WTC11 (cell line): ENCODE measurements at regions not wholly inside any gene's neighbourhood (a gene's known extent, or its start where the extent isn't known, plus 50 kb on each side); places are given as distances from the start of the nearest gene placed in this dataset.
"Not testable (repeated sequence)": the region's sequence is repeated elsewhere in the genome, so short reads cannot be mapped to it uniquely, and the experiment has no call there.

Source experiments
- ATAC-seq: fragments of 200-7000 bp; cut with Tn5 transposase; 2 replicates; pipeline ENCODE4 v1.10.0; 2021; ENCODE audit warnings: mild to moderate bottlenecking, moderate library complexity
- CTCF ChIA-PET: fragments of 300-600 bp; sonication (Branson Sonifier 250); formaldehyde crosslinking; loops from one replicate; lab custom pipeline; 2021; ENCODE audit warnings: antibody characterized with exemption; lab: Charles Lee
- POLR2A ChIA-PET: fragments of 350-600 bp; sonication (Branson Sonifier 250); formaldehyde crosslinking; loops from one replicate; lab custom pipeline; 2021; ENCODE audit warnings: antibody characterized with exemption; lab: Charles Lee
- DNase-seq: peaks from one replicate; pipeline ENCODE4 v3.0.0; 2021; ENCODE audit warnings: low spot score
- H3K27ac Mint-ChIP-seq: 2 replicates; pipeline ENCODE4 v1.8.0; 2021; ENCODE audit warnings: mixed read lengths
- H3K27me3 Mint-ChIP-seq: 2 replicates; pipeline ENCODE4 v1.8.0; 2021; ENCODE audit warnings: low read depth, mild to moderate bottlenecking, moderate library complexity, mixed read lengths
- H3K36me3 Mint-ChIP-seq: 2 replicates; pipeline ENCODE4 v1.8.0; 2021; ENCODE audit warnings: mixed read lengths
- H3K4me1 Mint-ChIP-seq: 2 replicates; pipeline ENCODE4 v1.8.0; 2022; ENCODE audit warnings: mixed read lengths
- H3K4me3 Mint-ChIP-seq: 2 replicates; pipeline ENCODE4 v1.8.0; 2021; ENCODE audit warnings: mild to moderate bottlenecking, moderate library complexity, mixed read lengths
- H3K9me3 Mint-ChIP-seq: 2 replicates; pipeline ENCODE4 v1.8.0; 2021; ENCODE audit warnings: mixed read lengths
- ARID4B ChIP-seq: sonication (generic); formaldehyde crosslinking; IDR thresholded peaks from 2 replicates; pipeline ENCODE4 v1.8.0; 2023; ENCODE audit warnings: missing genetic modification reagents, mild to moderate bottlenecking, borderline replicate concordance
- CTCF ChIP-seq: fragments of 200-600 bp; IDR thresholded peaks from 2 replicates; pipeline ENCODE4 v1.8.0; 2022; ENCODE audit warnings: antibody characterized with exemption
- FOXP1 ChIP-seq: sonication (generic); formaldehyde crosslinking; IDR thresholded peaks from 2 replicates; pipeline ENCODE4 v1.8.0; 2022; ENCODE audit warnings: missing genetic modification reagents, mild to moderate bottlenecking, moderate library complexity, borderline replicate concordance
- HMGA2 ChIP-seq: fragments of 250-450 bp; sonication (Bioruptor Pico); IDR thresholded peaks from 2 replicates; pipeline ENCODE4 v1.4.0; 2021; ENCODE audit warnings: mild to moderate bottlenecking, moderate library complexity
- IRF1 ChIP-seq: sonication (generic); formaldehyde crosslinking; IDR thresholded peaks from 2 replicates; pipeline ENCODE4 v1.8.0; 2023; ENCODE audit warnings: missing genetic modification reagents
- MAX ChIP-seq: sonication (generic); formaldehyde crosslinking; IDR thresholded peaks from 2 replicates; pipeline ENCODE4 v1.8.0; 2022; ENCODE audit warnings: mild to moderate bottlenecking, missing genetic modification reagents
- MXD4 ChIP-seq: fragments of 250-450 bp; sonication (Bioruptor Pico); IDR thresholded peaks from 2 replicates; pipeline ENCODE4 v1.8.0; 2021; ENCODE audit warnings: mild to moderate bottlenecking, moderate library complexity, borderline replicate concordance
- SMAD4 ChIP-seq: sonication (generic); formaldehyde crosslinking; IDR thresholded peaks from 2 replicates; pipeline ENCODE4 v1.8.0; 2022; ENCODE audit warnings: mild to moderate bottlenecking, missing genetic modification reagents
- SOX15 ChIP-seq: fragments of 250-450 bp; sonication (Bioruptor Pico); IDR thresholded peaks from 2 replicates; pipeline ENCODE4 v1.9.0; 2021; ENCODE audit warnings: mild to moderate bottlenecking
- ZNF232 ChIP-seq: sonication (generic); formaldehyde crosslinking; IDR thresholded peaks from 2 replicates; pipeline ENCODE4 v1.8.0; 2022; ENCODE audit warnings: mild to moderate bottlenecking, missing genetic modification reagents
- ZNF396 ChIP-seq: fragments of 250-450 bp; sonication (Bioruptor Pico); IDR thresholded peaks from 2 replicates; pipeline ENCODE4 v1.8.0; 2021; ENCODE audit warnings: mild to moderate bottlenecking, moderate library complexity, borderline replicate concordance
- TF ChIP-seq, protein P1 (sequence below): fragments of 250-450 bp; sonication (Bioruptor Pico); IDR thresholded peaks from 2 replicates; pipeline ENCODE4 v1.8.0; 2021; ENCODE audit warnings: mild to moderate bottlenecking
- TF ChIP-seq, protein P2 (sequence below): sonication (generic); formaldehyde crosslinking; IDR thresholded peaks from 2 replicates; pipeline ENCODE4 v1.8.1; 2023; ENCODE audit warnings: mild to moderate bottlenecking, missing genetic modification reagents
- TF ChIP-seq, protein P3 (sequence below): sonication (generic); formaldehyde crosslinking; conservative IDR thresholded peaks from 2 replicates; pipeline ENCODE4 v1.8.1; 2023; ENCODE audit warnings: mild to moderate bottlenecking, low read depth, missing genetic modification reagents, moderate library complexity
- TF ChIP-seq, protein P4 (sequence below): sonication (generic); formaldehyde crosslinking; IDR thresholded peaks from 2 replicates; pipeline ENCODE4 v1.8.1; 2023; ENCODE audit warnings: mild to moderate bottlenecking, missing genetic modification reagents, moderate library complexity

DNA sequence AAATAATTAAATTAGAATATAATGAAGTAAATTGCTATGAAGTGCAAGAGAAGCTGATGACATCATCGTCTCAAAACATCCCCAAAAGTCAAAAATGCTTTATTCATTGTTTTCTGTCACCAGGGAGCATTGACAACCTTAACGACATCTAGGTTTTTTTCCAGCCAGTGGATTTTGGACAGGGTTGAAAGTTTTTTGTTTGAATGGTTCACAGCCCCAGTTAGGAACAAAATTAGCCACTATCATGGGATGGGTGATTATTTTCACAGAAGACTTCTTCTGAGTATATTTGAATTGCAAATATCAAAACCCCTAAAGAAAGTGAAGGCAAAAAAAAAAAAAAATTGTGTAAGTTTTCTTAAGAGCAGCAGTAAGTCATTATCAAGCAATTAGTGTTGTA is 826.1 kb downstream of the STPG2 start (continued):
- TF ChIP-seq, protein P1, sequence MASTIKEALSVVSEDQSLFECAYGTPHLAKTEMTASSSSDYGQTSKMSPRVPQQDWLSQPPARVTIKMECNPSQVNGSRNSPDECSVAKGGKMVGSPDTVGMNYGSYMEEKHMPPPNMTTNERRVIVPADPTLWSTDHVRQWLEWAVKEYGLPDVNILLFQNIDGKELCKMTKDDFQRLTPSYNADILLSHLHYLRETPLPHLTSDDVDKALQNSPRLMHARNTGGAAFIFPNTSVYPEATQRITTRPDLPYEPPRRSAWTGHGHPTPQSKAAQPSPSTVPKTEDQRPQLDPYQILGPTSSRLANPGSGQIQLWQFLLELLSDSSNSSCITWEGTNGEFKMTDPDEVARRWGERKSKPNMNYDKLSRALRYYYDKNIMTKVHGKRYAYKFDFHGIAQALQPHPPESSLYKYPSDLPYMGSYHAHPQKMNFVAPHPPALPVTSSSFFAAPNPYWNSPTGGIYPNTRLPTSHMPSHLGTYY (CRISPR knock-in tag), result no peak
- TF ChIP-seq CTCF, result no peak
- TF ChIP-seq ZNF396 (CRISPR knock-in tag), result no peak
- TF ChIP-seq ZNF232 (CRISPR knock-in tag), result no peak
- no peak for TF ChIP-seq MAX
- TF ChIP-seq IRF1 (CRISPR knock-in tag), result no peak
- no peak for TF ChIP-seq ARID4B (CRISPR knock-in tag)

- H3K4me3 Mint-ChIP-seq, result no peak overlapping the region
These were observed 825.6 kb downstream of the STPG2 start for GRCh38 chr4:97317671-97318070.

DNA sequence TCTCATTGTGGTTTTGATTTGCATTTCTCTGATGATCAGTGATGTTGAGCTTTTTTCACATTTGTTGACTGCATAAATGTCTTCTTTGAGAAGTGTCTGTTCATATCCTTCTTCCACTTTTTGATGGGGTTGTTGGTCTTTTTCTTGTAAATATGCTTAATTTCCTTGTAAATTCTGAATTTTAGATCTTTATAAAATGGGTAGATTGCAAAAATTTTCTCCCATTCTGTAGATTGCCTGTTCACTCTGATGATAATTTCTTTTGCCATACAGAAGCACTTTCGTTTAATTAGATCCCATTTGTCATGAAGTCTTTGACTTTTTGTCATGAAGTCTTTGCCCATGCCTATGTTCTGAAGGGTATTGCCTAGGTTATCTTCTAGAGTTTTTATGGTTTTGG is 817.5 kb downstream of the STPG2 start:
- POLR2A ChIA-PET, CTCF ChIA-PET, ATAC-seq, H3K27ac Mint-ChIP-seq, H3K4me1 Mint-ChIP-seq, H3K4me3 Mint-ChIP-seq, H3K27me3 Mint-ChIP-seq, DNase-seq: not testable (repeated sequence)
- peaks cover 24% of the 10 kb centered on the region for H3K9me3 Mint-ChIP-seq
- H3K36me3 Mint-ChIP-seq, result peaks cover 15% of the 10 kb centered on the region

More at GRCh38 chr4:97317671-97318070, 825.6 kb downstream of the STPG2 start:
- no peak for ATAC-seq
- Mint-ChIP-seq H3K36me3 (no peaks in the 10 kb centered on the region), H3K4me1 (peaks cover 15% of the 10 kb centered on the region), H3K27ac (no peak overlapping the region), H3K27me3 (peaks cover 11% of the 10 kb centered on the region), H3K9me3 (no peaks in the 10 kb centered on the region)
- TF ChIP-seq HMGA2 (CRISPR knock-in tag), result no peak
- no peak for TF ChIP-seq SOX15
- TF ChIP-seq, protein P2, sequence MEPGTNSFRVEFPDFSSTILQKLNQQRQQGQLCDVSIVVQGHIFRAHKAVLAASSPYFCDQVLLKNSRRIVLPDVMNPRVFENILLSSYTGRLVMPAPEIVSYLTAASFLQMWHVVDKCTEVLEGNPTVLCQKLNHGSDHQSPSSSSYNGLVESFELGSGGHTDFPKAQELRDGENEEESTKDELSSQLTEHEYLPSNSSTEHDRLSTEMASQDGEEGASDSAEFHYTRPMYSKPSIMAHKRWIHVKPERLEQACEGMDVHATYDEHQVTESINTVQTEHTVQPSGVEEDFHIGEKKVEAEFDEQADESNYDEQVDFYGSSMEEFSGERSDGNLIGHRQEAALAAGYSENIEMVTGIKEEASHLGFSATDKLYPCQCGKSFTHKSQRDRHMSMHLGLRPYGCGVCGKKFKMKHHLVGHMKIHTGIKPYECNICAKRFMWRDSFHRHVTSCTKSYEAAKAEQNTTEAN (CRISPR knock-in tag), result no peak
- TF ChIP-seq MXD4 (CRISPR knock-in tag), result no peak
- TF ChIP-seq, protein P3, sequence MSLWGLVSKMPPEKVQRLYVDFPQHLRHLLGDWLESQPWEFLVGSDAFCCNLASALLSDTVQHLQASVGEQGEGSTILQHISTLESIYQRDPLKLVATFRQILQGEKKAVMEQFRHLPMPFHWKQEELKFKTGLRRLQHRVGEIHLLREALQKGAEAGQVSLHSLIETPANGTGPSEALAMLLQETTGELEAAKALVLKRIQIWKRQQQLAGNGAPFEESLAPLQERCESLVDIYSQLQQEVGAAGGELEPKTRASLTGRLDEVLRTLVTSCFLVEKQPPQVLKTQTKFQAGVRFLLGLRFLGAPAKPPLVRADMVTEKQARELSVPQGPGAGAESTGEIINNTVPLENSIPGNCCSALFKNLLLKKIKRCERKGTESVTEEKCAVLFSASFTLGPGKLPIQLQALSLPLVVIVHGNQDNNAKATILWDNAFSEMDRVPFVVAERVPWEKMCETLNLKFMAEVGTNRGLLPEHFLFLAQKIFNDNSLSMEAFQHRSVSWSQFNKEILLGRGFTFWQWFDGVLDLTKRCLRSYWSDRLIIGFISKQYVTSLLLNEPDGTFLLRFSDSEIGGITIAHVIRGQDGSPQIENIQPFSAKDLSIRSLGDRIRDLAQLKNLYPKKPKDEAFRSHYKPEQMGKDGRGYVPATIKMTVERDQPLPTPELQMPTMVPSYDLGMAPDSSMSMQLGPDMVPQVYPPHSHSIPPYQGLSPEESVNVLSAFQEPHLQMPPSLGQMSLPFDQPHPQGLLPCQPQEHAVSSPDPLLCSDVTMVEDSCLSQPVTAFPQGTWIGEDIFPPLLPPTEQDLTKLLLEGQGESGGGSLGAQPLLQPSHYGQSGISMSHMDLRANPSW (CRISPR knock-in tag), result no peak
- TF ChIP-seq, protein P4, sequence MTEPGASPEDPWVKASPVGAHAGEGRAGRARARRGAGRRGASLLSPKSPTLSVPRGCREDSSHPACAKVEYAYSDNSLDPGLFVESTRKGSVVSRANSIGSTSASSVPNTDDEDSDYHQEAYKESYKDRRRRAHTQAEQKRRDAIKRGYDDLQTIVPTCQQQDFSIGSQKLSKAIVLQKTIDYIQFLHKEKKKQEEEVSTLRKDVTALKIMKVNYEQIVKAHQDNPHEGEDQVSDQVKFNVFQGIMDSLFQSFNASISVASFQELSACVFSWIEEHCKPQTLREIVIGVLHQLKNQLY (CRISPR knock-in tag), result no peak
- no peak for TF ChIP-seq FOXP1
- TF ChIP-seq SMAD4 (CRISPR knock-in tag), result no peak
- CTCF ChIA-PET, result no interaction called here
- DNase-seq, result no peak
- POLR2A ChIA-PET, result no interaction called here
